CD4-positive, alpha-beta T cell treated with Interferon alpha-2 for 1 hour (primary cell): ENCODE measurements at regions not wholly inside any gene's neighbourhood (a gene's known extent, or its start where the extent isn't known, plus 50 kb on each side); places are given as distances from the start of the nearest gene placed in this dataset.
"Not testable (repeated sequence)": the region's sequence is repeated elsewhere in the genome, so short reads cannot be mapped to it uniquely, and the experiment has no call there.

Experiments
- DNase-seq, 2 donors: peaks; one replicate each; pipeline ENCODE4 v3.0.0-alpha.2; 2020 to 2022

DNA sequence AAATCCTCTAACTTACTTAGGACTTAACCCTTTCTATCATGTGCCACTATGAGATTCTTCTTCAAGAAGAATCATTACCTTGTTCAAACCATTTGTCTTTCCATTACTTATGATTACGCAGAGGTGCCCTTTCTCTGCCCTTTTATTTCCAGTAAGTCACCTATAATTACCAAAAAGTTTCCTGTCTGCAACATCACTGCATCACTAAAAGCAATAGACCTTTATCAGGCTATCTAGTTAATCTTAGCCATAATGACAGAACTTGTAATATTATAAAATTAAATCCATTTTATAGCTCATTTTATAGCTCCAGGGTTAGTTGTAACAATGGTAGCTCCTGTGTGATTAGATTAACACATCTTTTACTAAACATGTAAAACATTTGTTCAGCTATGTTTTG, 673.6 kb upstream of the PITX2 start:
- no peak for DNase-seq

DNA sequence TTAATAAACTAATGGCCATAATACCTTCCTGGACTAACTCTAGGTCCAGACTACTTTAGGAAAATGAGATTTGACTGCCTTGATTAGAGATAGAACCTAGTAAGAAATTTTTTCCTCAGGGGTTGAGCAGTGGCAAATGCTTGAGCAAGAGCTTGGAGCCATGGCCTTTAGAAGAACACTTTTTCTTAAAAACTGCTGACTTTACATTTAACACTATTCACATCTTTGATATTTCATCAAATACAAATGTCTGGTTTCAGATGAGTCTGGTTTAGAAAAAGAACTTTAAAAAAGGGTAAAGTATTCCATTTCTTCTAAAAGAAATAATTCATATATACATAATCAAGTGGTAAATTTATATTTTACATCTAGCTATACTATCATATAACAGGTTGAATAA, 680.9 kb upstream of the PITX2 start:
- no peak for DNase-seq

DNA sequence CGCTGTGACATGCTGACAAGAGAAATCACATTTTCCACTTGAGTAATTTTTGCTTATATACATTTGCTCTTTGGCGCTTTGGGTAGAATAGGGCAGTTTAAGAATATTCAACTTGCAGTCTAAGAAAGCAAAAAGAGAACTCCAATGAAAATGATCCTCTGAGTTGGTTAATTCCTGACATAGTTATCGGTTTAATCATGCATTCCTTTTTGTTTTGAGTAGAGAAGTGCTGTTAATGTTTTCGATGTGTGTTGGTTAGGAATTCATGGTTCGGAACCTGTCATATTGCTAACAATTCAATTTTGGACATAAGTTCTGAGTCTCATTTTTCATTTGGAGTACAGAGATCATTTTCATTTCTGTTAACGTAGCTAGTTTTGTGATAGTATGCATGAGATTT, 700.6 kb upstream of the PITX2 start:
- no peak for DNase-seq

DNA sequence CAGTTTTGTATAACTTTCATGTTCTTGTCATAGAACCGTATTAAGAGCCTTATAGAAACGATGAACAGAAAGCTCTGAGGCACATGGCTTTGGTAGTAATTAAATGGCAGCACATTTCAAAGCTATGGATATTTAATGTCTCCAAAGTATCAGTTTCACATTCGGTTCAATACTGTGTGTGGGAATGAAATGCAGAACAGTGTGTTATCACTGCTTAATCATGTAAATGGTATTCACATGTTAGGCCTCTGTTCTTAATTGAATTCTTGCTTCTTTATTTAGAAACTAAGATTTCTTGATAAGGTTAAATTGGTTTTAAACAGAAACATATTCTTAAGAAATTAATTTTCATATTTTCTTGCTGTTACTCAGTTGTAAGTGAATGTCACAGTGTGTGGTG, 701.0 kb upstream of the PITX2 start:
- DNase-seq, result no peak

DNA sequence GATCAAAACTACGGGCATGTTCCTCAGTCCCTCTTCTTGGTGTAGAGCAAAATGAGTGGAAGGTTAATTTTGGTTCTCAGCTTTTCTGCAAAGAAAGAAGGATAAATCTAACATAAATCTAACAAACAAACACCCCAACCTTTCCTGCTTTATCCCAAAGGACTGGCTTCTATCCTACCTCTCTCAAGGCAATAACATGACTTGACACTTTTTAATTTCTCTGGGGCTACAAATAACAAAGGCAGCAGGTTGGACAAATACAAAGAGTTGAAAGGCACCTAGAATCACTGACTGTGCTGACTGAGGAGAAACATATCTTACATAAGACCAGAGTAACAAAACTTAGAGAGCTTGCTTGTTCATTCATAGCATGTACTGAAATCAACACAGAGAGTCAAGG, 703.6 kb upstream of the PITX2 start:
- DNase-seq, result no peak

DNA sequence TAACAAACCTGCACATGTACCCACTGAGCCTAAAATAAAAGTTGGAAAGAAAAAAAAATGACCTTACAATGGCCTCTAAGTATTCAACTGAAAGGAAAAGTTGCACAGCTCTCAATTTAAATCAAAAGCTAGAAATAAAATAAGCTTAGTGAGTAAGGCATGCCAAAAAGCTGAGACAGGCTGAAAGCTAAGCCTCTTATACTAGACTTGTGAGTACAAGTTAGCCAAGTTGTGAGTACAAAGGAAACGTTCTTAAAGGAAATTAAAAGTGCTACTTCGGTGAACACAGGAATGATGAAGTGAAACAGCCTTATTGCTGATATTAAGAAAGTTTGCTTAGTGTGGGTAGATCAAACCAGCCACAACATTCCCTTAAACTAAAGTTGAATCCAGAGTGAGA, 707.9 kb upstream of the PITX2 start:
- no peak for DNase-seq

DNA sequence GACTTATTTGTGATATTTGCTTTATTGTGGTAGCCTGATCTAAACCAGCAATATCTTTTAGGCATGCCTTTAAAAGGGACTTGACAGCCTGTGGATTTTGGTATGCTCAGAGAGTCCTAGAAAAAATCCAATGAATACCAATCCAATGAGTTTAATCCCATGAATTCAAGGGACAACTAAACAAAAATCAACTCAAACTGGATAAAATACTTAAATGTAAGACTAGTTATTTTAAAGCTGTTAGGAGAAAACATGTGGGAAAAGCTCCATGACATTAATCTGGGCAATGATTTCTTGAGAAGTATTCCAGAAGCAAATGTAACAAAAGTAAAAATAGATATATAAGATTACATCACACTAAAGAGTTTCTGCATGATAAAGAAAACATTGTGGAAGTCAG, 711.5 kb upstream of the PITX2 start:
- DNase-seq, result no peak

DNA sequence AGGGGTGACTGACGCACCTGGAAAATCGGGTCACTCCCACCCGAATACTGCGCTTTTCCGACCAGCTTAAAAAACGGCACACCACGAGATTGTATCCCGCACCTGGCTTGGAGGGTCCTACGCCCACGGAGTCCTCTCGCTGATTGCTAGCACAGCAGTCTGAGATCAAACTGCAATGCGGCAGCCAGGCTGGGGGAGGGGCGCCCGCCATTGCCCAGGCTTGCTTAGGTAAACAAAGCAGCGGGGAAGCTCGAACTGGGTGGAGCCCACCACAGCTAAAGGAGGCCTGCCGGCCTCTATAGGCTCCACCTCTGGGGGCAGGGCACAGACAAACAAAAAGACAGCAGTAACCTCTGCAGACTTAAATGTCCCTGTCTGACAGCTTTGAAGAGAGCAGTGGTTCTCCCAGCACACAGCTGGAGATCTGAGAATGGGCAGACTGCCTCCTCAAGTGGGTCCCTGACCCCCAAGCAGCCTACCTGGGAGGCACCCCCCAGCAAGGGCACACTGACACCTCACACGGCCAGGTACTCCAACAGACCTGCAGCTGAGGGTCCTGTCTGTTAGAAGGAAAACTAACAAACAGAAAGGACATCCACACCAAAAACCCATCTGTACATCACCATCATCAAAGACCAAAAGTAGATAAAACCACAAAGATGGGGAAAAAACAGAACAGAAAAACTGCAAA, 714.5 kb upstream of the PITX2 start:
- DNase-seq, result not testable (repeated sequence)

DNA sequence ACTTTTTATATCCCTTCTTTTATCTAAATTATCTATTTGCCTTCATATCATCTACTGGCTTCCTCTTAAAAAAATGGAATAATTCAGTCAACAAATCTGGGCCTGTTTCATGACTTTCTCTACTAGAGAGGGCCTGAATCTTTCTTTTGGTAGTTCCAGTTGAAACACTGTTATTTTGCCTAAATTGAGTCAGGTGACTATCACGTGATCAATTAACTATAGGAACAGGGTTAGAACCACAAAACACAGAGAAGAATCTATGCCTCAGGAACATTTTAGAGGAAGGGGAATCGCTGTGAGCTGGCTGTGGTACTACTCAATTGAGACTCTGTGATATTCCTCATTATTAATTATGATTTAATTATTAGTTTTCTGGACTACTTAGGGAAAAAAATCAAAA, 736.7 kb upstream of the PITX2 start:
- DNase-seq, result no peak

DNA sequence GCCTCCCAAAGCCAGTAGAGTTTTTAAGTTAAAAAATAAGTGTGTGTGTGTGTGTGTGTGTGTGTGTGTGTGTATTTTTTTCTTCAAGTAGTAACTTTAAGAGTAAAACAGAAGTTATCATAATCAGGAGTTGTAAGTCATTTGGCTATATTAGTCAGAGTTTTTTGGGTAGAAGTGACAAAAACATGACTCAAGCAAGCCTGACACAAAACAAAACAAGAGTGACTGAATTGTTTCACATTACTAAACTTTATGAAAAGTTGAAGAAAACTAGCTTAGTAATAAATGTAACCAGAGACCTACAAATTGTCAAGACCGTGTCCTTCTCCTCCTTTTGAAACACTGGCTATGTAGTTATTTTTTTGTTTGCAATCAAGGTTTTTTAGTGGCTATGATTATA, 738.0 kb upstream of the PITX2 start:
- DNase-seq, result no peak

DNA sequence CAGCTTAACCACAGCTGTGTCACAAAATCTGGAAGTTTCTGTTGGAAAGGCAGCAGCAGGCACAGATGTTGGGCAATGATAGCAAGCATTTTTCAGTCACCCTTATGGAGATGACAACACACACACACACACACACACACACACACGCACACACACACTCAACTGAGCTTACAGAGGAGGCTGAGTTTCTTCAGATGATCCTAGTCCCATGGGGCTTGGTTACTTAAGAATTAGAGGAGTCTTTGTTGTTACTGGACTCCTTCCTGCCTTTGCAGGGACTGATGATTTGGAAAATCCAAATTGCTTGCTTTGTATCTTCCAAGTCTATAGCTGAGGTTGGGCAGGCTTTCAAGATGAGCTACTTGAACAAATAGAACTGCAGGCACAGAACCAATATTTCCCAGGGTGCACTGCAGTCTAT, 740.1 kb upstream of the PITX2 start:
- DNase-seq, result no peak

DNA sequence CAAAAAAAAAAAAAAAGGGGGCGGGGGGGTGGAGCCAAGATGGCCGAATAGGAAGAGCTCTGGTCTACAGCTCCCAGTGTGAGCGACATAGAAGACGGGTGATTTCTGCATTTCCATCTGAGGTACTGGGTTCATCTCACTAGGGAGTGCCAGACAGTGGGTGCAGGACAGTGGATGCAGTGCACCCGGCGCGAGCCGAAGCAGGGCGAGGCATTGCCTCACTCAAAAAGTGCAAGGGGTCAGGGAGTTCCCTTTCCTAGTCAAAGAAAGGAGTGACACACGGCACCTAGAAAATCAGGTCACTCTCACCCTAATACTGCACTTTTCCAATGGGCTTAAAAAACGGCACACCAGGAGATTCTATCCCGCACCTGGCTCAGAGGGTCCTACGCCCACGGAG, 755.0 kb upstream of the PITX2 start:
- DNase-seq, result not testable (repeated sequence)

DNA sequence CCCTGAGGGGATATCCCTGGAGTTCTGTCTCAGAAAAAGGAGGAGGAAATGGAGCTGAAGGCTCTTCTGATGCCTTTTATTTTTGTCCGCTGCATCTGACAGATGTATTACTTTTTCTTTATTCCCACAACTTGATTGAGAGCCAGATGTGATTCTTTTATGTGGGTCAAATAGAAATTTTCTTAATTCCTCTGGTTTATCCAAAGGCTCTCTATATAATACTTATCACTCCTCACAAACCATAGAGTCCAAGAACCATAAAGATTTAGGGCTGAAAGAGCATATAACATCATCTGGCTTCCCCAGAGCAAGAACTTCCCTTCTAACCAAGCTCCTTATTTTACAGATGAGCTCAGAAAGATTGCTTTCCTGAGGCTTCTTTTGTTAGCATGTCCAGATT, 756.7 kb upstream of the FAM241A start:
- DNase-seq, result no peak

DNA sequence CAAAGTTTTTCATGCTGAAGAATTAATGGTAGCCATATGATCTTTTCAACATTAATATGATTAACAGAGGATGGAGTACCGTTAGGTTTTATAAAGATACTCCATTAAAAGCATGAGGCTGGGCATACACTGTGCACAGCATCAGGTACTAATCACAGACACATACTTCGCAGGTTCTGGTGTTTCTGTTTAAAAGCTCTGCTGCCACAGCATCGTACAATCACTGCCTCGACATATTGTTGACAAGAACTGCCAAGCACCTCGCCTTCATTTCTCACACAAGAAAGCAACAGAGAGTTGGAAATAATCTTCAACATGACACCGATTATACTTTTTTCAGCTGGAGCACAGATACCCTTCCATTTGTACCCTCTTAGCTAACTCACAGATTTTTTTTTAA, 753.4 kb upstream of the FAM241A start:
- no peak for DNase-seq

DNA sequence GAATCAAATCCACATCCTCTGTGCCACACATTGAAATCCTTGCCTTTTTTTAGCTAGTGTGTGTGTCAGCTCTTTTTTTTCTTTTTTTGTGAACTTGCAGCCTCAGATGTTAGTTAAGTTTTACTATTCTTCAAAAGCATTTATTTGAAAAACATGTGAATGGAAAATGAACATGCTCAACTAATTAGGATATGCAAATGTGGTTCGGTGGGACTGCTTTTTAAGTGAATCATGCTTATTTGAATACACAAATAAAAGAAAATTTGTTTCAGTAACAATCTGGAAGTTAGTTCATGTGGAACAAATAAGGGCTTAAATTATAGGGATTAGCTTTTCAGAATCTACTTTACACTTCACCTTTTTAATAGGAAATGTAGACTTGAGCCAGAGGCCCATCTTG, 751.5 kb upstream of the FAM241A start:
- no peak for DNase-seq

DNA sequence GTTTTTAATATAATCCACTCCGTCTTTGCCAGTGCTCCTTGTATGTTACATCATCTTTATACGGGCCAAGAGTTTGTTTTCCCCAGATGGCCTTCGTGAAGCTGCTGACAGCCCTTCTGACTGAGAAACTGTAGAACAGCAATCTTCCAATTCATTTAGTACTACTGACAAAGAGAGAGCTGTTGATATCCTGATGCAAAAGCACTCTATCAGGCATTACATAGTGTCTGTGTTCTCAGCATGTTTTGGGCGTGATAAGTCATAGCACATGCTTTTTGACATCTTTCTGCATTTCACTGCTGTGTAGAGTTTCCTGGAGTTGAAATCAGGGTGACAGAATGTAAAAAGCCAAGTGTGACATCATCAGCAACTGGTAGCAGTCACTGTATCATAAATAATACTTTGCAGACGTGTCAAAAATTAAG, 746.3 kb upstream of the FAM241A start:
- no peak for DNase-seq

DNA sequence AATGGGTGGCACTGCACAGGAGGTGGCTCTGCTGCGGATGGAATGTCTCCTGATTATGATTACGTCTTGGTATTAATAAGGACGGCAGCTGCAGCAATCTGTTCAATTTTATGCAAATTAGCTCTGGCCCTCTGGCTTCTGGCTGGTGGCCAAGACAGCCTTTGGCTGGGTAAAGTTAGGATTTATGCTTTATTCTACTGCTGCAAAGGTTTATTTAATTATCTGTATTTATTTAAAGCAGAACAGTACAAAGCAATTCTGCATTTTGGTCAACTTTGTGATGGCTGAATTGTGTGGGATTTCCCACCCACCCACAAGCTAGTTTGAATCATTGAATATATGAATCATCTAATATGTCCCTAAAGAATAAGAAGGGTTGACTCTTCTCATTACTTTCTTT, 745.6 kb upstream of the FAM241A start:
- no peak for DNase-seq

DNA sequence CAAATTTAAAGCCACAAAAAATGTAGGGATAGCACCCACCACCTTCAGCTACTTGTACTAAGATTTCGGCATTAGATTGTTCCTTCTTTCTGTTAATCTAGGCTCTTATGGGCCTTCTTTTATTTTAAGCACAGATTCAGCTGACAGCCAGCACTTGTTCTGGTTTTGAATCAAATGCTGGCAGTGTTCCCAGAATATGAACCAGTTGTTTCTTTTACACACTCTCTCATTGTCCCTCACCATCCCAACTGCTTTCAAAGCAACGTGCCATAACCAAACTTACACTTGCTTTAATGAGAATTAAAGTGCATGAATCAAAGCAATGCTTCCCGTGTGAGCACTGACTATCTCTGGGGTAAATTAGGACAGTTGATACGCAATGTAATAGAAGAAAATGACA, 744.5 kb upstream of the FAM241A start:
- DNase-seq, result no peak

DNA sequence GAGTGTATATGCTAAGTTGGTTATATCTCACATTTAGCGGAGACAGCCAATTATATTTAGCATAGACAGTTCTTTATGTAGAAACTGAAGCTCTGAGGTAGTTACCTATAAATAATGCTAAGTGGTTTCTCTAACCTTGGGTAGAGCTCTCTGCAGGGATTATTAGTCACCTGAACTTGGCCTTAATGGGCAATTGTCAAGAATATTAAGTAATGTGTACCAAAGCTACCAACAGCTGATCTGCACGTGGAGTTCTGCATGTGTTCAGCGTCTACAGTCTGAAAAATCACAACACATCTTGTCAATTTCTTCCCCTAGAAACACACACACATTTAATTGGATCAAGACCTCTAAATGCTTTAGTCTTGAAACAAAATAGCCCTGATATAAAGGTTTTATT, 740.6 kb upstream of the FAM241A start:
- no peak for DNase-seq

DNA sequence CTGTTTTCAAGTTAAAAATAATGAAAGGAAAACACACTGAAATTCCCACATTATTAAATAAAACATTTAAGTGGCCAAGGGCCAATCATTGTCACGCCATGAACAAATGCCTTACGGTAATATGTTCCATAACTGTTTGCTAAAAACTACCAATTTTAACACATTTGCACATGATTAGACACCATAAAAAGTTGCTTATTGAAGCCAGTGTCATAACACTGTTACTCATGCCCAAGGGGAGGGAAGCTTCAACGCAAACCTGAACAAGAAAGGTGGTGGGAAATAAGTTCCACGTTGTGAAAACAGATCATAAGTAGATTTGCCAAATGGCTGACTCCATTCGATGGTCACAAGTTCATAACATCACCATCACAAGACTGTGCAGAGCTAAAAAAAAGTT, 739.3 kb upstream of the FAM241A start:
- DNase-seq, result no peak

DNA sequence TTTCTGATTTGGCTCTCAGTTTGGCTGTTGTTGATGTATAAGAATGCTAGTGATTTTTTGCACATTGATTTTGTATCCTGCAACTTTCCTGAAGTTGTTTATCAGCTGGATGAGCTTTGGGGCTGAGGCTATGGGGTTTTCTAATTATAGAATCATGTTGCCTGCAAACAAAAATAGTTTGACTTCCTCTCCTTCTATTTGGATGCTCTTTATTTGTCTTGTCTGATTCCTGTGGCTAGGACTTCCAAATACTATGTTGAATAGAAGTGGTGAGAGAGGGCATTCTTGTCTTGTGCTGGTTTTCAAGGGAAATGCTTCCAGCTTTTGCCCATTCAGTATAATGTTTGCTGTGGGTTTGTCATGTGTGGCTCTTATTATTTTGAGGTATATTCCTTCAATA, 734.7 kb upstream of the FAM241A start:
- DNase-seq, result no peak

DNA sequence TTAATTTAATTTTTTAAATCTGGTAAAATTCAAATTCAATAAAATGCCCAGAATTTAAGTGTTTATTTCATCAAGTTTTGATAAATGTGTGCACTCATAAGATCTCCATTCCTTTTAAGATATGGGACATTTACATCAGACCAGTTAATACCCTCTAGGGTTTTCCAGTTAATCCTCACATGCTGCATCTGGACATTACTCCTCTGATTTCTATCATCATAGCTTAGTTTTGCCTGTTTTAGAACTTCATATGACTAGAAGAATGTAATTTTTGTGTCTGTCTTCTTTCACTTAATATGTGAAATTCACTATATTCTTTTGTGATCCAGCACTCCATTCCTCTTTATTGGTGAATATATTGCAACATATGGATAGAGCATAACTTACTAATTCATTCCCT, 727.7 kb upstream of the FAM241A start:
- no peak for DNase-seq

DNA sequence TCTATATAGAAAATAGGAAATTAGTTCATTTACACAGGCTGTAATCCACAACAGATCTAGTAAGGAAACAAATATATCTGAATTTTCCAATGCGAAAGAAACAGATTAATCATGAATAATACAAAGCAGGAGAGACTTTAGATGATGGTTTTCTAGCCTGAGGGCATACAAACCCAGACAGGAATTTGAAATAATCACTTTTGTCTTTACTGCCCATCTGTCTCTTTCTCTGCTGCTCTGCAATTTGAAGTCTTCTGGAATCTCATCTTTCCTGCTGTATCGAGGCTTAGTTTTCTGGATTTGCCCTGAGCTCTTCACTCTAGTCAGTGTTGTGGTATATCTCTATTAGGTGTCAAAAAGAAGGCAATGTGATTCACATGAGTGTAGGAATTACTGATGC, 711.8 kb upstream of the FAM241A start:
- DNase-seq, result no peak

DNA sequence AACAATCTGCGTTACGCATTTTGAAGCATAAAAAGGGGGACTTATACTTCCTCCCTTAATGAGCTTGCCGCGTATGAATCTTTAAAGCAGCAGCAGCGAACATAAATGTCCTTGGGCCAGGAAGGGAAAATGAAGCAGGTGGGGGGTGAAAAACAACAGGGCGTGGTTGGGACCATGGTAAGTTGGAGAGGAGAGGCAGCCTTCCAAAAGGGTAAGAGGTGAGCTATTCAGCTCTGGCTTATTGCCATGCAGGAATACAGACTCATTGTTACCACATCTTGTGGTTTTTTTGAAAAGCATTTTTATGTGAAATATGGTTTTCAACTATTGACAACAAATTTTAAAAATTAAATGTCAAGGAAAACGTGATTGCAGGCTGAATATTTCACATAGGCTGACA, 710.7 kb upstream of the FAM241A start:
- DNase-seq, result no peak

DNA sequence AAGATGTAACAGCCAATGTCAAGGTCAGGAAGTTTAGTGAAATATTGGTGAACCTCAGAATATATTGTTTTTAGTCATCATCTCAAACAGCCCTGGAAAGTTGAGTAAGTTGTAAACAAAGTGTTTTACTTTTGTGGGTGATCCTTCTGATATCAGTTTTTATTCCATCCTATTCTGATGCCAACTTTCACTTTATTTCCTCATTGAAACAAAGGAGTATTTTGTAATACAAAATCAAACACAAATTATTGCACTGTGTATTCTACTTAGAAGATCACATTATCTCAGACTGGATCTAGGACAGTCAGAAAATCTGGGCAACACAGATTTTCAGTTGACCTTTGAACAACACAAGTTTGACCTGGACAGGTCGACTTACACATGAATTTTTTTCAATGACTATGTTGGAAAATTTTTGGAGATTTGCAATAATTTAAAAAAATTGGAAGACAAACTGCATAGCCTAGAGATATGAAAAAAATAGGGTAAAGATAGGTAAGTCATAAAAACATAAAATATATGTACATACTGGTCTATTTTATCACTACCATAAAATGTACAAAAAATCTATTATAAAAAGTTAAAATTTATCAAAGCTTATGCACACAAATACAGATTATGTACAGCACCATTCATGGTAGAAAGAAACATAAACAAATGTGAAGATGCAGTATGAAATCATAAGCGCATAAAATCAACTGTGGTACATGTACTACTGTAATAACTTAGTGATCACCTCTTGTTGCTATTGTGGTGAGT, 709.1 kb upstream of the FAM241A start:
- DNase-seq, result no peak
